NCI-H82 (cell line): ENCODE measurements at regions not wholly inside any gene's neighbourhood (a gene's known extent, or its start where the extent isn't known, plus 50 kb on each side); places are given as distances from the start of the nearest gene placed in this dataset.
A peak's percentile ranks its signal among the peaks of the same experiment; 100 is the strongest.

ENCODE experiments used
- DNase-seq: peaks from one replicate; lab custom pipeline; 2025; lab: John Stamatoyannopoulos, UW

DNA sequence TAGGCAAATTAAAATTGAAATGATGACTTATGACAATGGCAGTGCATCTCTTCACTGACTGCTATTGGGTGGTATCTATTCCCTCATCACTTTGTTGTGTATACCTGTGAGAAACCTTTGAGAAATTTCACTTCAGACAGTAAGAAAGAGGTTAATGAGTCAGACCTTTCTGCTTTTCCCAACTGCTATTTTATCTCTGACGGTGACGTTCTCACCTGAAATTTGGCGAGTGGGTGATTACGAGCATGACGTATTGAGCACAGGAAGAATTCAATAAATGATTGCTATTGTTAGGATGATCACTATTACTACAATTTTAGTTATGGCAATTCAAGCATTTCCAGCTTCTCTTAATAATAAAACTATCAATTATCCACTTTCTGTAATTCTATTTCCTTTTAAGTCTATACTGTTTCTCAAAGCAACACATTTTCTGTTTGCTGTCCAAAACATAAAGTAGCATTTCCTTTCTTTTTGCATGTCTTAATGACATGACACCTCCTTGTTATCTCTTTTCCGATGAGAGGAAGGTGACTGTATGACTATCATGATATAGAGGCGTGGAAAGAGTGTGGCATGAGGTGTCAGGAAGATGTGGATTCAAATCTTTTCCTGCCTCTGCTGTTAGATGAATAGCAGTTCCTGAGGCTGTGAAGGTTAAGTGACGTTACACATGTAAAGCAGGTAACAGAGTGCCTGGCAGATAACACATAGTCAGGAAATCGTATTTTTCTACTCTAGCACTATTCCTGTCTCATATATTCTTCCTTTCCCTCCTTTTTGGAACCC is 504.9 kb upstream of the SEMA6D start:
- DNase-seq: no peak

GRCh38 chr15:47213883-47214282 is 503.4 kb upstream of the SEMA6D start:
- DNase-seq: peak; percentile 85

GRCh38 chr15:47218295-47218694 is 499.0 kb upstream of the SEMA6D start:
- no peak for DNase-seq

DNA sequence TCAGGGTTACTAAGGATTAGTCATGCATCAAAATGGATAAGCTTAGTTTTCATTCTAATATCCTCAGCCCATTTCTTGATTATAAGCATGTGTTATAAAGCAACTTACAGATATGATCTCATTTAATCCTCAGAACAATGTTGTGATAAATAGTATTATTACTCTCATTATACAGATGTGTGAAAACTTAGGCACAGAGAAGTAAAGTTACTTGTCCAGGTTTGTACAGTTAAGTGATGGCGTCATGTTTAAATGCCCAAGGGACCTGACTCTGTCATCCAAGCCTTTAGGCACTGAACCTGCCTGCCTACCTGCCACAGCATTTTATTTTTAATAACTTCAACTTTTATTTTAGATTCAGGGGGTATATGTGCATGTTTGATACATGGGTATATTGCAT is 472.9 kb upstream of the SEMA6D start:
- no peak for DNase-seq

- no peak for DNase-seq
These were observed 471.0 kb upstream of the SEMA6D start for GRCh38 chr15:47246317-47246716.

DNA sequence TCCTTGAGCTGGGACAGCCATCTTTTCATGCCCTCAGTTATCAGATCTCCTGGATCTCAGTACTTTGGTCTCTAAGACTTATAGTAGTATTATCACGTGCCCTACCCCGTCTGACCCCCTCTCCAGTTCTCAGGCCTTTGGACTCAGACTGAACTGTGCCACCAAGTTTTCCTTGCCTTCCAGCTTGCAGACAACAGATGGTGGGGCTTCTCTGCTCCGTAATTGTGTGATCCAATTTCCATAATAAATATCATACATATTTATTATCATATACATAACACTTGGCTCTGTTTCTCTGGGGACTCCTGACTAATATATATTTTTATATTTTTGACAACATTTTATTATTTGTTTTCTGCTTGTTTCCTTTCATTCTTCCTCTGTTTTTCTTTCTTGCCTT is 458.8 kb upstream of the SEMA6D start:
- DNase-seq: peak; percentile 62

DNA sequence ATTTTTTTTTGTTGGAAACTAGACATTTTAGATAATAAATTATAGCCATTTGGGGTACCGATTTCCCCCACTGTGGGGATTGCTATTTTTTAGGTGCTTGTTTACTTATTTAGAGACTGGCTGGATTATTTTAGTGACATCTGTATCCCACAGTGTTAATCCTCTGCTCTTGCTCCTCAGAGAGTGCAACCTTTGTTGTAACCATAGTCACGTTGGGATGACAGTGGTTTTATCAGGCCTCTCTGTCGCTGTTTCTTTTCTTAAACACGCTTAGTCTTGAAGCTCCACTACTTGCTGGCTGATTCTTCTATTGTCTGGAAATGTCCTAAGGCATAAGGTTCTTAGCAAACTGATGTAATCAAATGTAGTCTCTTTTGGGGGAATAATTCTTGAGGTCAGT is 451.6 kb upstream of the SEMA6D start:
- peak; percentile 87 for DNase-seq

DNA sequence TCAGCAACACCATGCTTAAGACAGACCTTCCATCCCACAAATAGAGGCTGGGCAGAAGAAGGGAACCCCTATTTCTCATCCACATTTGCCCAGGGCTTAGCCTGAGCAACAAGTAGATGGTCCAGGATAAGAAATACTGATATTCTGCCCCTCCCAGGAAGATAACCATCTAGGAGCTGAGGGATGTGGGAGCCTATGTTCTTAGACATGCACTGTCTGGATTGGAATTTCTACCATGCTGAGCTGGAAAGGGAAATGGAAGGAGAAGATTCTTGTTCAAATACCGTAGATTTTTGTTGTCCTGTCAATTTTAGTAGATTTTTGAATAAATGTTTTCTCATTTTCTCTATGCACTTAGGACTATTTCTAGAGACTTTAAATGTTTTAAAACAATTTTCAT is 450.7 kb upstream of the SEMA6D start:
- no peak for DNase-seq

DNA sequence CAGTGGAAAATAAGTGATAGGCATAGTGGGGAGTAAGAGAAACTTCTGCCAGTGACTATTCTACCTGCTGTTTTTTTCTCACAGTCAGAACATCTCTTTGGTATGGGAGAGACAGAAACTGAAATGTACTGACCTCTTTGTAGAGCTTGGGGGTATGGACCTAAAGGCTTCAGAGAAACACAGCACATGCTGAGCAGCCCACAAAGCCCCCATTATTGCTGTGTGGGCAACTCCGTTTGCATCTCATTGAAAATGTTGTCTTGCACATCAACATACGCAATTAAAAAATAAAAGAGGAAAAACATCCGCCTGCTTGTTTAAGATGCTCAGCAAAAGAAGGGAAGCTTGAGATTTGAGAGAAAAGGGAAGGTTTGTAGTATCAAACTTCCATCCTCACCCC is 443.4 kb upstream of the SEMA6D start:
- DNase-seq: no peak

DNA sequence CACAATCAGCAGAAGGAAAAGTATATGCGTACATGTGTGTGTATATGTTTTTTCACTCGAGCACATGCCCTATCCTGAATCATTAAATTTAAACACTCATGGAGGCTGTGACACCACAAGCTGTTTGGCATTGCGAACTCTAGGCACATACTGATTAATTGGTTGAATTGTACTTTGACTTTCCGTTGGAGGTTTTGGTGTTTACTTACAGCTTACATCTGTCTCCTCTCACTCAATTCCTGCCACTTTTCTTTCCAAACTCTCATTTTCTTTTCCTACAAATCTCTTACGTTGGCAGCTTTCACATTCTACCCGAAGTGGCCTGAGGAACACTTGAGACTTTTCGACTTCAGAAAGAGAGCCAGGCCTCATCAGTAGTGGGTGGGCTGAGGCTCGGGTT is 434.1 kb upstream of the SEMA6D start:
- no peak for DNase-seq

- DNase-seq: peak; percentile 97
These were observed 428.5 kb upstream of the SEMA6D start for GRCh38 chr15:47288794-47289193.

DNA sequence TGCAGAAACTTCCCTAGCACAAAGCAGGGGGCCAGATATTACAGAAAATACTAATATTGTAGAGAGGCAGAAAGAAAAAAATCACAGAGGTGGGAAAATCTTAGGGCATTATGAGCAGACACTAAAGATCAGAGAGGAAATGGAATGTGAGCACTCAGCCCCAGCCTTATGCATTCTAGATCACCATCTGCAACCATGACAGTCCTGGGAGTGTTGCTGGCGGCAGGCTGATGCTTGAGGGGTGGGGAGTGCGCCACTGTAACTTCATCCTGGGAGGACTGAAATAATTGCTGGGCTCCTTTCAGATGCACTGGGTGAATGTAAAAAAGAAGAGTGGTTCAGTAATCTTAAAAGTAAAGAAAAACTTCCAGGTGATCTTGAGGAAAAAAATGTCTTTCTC is 427.6 kb upstream of the SEMA6D start:
- DNase-seq: peak; percentile 24

DNA sequence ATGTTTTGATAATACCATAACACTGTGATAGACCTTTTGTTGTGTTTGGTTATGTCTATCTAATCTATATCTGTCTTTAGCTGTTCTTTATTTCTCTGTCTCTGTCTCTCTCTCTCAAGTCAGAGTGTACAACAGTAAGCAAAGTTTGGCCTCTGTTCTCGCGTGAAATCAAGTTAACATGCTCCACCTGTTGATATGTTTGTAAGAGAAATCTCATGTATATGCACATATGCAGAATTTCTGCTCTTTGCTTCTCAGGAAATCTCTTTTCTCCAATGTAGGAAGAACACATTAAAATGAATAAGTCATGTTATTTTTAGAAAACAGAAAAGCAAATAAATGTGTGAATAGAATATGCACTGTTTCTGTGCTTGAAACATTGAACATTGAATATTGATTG is 425.5 kb upstream of the SEMA6D start:
- no peak for DNase-seq

GRCh38 chr15:47292638-47293190 is 424.6 kb upstream of the SEMA6D start:
- DNase-seq: no peak

GRCh38 chr15:47293466-47294162 is 423.7 kb upstream of the SEMA6D start:
- DNase-seq: no peak

GRCh38 chr15:47294765-47295259 is 422.5 kb upstream of the SEMA6D start:
- peak; percentile 53 for DNase-seq

GRCh38 chr15:47296881-47297280 is 420.4 kb upstream of the SEMA6D start:
- DNase-seq: no peak

GRCh38 chr15:47299846-47300434 is 417.4 kb upstream of the SEMA6D start:
- DNase-seq: peak; percentile 83

DNA sequence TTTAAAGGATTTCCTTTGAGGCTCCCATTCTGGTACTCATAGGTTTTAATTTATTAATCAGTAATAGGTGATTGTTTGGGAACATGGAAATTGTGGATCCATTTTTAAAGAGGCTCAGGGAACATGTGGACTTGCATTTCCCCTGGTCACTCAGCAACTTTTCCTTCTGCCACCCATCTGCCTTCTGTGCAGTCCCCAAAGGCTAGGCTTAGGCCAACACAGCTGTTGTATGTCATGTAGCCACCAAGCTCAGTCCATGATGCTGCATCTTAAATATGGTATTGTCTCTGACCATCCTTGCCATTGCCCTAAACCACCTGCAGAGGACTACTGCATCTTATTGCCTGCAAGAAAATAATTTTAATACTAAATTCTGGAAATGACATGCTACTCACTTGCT is 416.7 kb upstream of the SEMA6D start:
- peak; percentile 73 for DNase-seq

- peak; percentile 74 for DNase-seq
These were observed 415.8 kb upstream of the SEMA6D start for GRCh38 chr15:47301481-47301880.

DNA sequence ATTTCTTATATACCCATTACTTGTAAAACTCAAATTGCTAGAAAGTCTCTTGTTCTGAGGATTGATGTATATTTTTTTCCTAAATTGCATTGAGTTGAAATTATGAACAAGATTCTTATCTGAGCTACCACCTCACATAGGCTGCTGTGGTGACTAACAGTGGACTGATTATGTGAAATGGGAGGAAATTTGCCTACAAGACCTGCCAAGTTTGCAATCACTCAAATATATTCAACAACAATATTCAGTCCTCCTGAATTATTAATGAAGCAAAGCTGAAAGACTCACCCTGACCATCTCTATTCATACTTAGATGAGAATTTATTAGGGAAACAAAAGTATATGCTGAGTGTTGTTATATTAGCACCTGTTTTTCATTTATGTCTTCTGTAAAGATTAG is 412.6 kb upstream of the SEMA6D start:
- DNase-seq: no peak

DNA sequence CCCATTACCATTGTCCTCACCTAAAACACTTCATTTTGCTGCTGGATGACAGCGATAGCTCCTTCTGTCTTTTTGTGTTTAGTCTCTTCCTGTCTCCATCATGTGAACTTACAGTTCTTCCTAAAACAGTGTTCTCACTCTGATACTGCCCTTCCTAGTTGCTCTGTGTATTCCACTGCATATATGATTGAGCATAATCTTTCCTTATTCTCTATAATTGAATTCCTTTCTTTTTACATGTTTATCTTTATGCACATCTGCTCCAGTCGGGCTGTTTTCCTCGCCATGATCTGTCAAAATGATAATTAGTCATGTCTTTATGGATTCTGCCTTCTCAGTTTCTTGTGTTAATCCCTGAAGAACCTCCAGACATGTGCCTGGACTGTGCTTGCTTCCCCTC is 405.1 kb upstream of the SEMA6D start:
- DNase-seq: no peak
